ENCODE measurements at regions not wholly inside any gene's neighbourhood (a gene's known extent, or its start where the extent isn't known, plus 50 kb on each side); places are given as distances from the start of the nearest gene placed in this dataset.

- no peak overlapping the region for H3K27ac ChIP-seq
- TF ChIP-seq CTCF (conservative IDR thresholded peaks at IDR 0.05), result no peak
Measured at GRCh38 chr1:81617308-81617967, 183.3 kb upstream of the ADGRL2 start.

GRCh38 chr1:81613803-81614202 is 186.9 kb upstream of the ADGRL2 start:
- no peak overlapping the region for H3K27ac ChIP-seq
- no peak for TF ChIP-seq CTCF (conservative IDR thresholded peaks at IDR 0.05)

- H3K27ac ChIP-seq, result no peak overlapping the region
- TF ChIP-seq CTCF (conservative IDR thresholded peaks at IDR 0.05), result no peak
Measured at GRCh38 chr1:81607924-81608323, 192.8 kb upstream of the ADGRL2 start.

- H3K27ac ChIP-seq, result no peak overlapping the region
- TF ChIP-seq CTCF (conservative IDR thresholded peaks at IDR 0.05), result no peak
Measured at GRCh38 chr1:81607086-81607485, 193.6 kb upstream of the ADGRL2 start.

- no peak overlapping the region for H3K27ac ChIP-seq
- no peak for TF ChIP-seq CTCF (conservative IDR thresholded peaks at IDR 0.05)
Measured at GRCh38 chr1:81606656-81607055, 194.1 kb upstream of the ADGRL2 start.

GRCh38 chr1:81605023-81605422 is 195.7 kb upstream of the ADGRL2 start:
- no peak overlapping the region for H3K27ac ChIP-seq
- TF ChIP-seq CTCF (conservative IDR thresholded peaks at IDR 0.05), result no peak

- no peak overlapping the region for H3K27ac ChIP-seq
- TF ChIP-seq CTCF (conservative IDR thresholded peaks at IDR 0.05), result no peak
Measured at GRCh38 chr1:81600878-81601622, 199.7 kb upstream of the ADGRL2 start.
